IMR-90 (cell line): ENCODE measurements at regions not wholly inside any gene's neighbourhood (a gene's known extent, or its start where the extent isn't known, plus 50 kb on each side); places are given as distances from the start of the nearest gene placed in this dataset.

Source experiments
- ATAC-seq: fragments of 200-7000 bp; cut with Tn5 transposase; 2 replicates; pipeline ENCODE4 v1.9.1; 2020; ENCODE audit warnings: low read depth, mild to moderate bottlenecking, moderate library complexity
- BruUV-seq: library from RNA; stranded (reverse); fragments of 400-500 nt; replicated peaks from 2 replicates; lab custom pipeline; 2021; lab: Mats Ljungman, UMichigan
- CTCF ChIA-PET: fragments of 300-600 bp; formaldehyde crosslinking; extraction: SDS; loops from one replicate; lab custom pipeline; 2021; ENCODE audit warnings: antibody characterized with exemption; lab: Yijun Ruan, JAX
- POLR2A ChIA-PET: fragments of 300-600 bp; sonication (Branson Sonifier 250); formaldehyde crosslinking; loops from one replicate; lab custom pipeline; 2022; ENCODE audit warnings: antibody characterized with exemption; ENCODE audit not compliant: unreplicated experiment; lab: Charles Lee
- DNase-seq: peaks from one replicate; pipeline ENCODE4 v3.0.0; 2013
- H2AFZ ChIP-seq: replicated peaks from 2 replicates; pipeline ENCODE3; 2013; ENCODE audit warnings: low read length, mild to moderate bottlenecking; ENCODE audit not compliant: poor library complexity
- H2AK5ac ChIP-seq: 2 replicates; pipeline ENCODE4 v1.6.1; 2013; ENCODE audit warnings: low read depth, low read length, inconsistent platforms
- H2AK9ac ChIP-seq: replicated peaks from 2 replicates; pipeline ENCODE3; 2013; ENCODE audit warnings: mild to moderate bottlenecking, low read depth, low read length, moderate library complexity; ENCODE audit not compliant: poor library complexity
- H2BK120ac ChIP-seq: 2 replicates; pipeline ENCODE4 v1.6.1; 2013; ENCODE audit warnings: low read depth, low read length, inconsistent platforms
- H2BK15ac ChIP-seq: 3 replicates; pipeline ENCODE4 v1.6.1; 2013; ENCODE audit warnings: low read depth, low read length, inconsistent platforms
- H2BK20ac ChIP-seq: 2 replicates; pipeline ENCODE4 v1.6.1; 2013; ENCODE audit warnings: low read depth, mild to moderate bottlenecking, inconsistent platforms, low read length, moderate library complexity
- H2BK5ac ChIP-seq: 2 replicates; pipeline ENCODE4 v1.6.1; 2013; ENCODE audit warnings: mild to moderate bottlenecking, low read depth, low read length, inconsistent platforms; ENCODE audit not compliant: poor library complexity, severe bottlenecking
- H3K14ac ChIP-seq: replicated peaks from 2 replicates; pipeline ENCODE4 v1.6.1; 2013; ENCODE audit warnings: low read depth, low read length, inconsistent platforms
- H3K18ac ChIP-seq: 2 replicates; pipeline ENCODE4 v1.6.1; 2013; ENCODE audit warnings: low read depth, low read length, control low read depth
- H3K23ac ChIP-seq: 2 replicates; pipeline ENCODE4 v1.6.1; 2013; ENCODE audit warnings: low read depth, low read length, inconsistent platforms
- H3K27ac ChIP-seq: 2 replicates; pipeline ENCODE4 v1.5.1; 2013; ENCODE audit warnings: mild to moderate bottlenecking, control low read depth, low read length; ENCODE audit not compliant: insufficient read depth
- H3K27me3 ChIP-seq: 2 replicates; pipeline ENCODE4 v1.6.1; 2013; ENCODE audit warnings: low read length; ENCODE audit not compliant: control insufficient read depth, insufficient read depth
- H3K36me3 ChIP-seq: 2 replicates; pipeline ENCODE4 v1.6.1; 2013; ENCODE audit warnings: low read length, mixed read lengths; ENCODE audit not compliant: control insufficient read depth, insufficient read depth
- H3K4ac ChIP-seq: 2 replicates; pipeline ENCODE4 v1.6.1; 2013; ENCODE audit warnings: low read depth, low read length, inconsistent platforms
- H3K4me1 ChIP-seq: 2 replicates; pipeline ENCODE4 v1.6.1; 2013; ENCODE audit warnings: low read length, mixed read lengths; ENCODE audit not compliant: control insufficient read depth, insufficient read depth
- H3K4me2 ChIP-seq: 2 replicates; pipeline ENCODE4 v1.6.1; 2013; ENCODE audit warnings: low read depth, mild to moderate bottlenecking, control low read depth, low read length, moderate library complexity
- H3K4me3 ChIP-seq: 2 replicates; pipeline ENCODE4 v1.5.1; 2013; ENCODE audit warnings: low read depth, mild to moderate bottlenecking, control low read depth, low read length, moderate library complexity; ENCODE audit not compliant: insufficient read depth
- H3K56ac ChIP-seq: 2 replicates; pipeline ENCODE4 v1.6.1; 2013; ENCODE audit warnings: low read length, inconsistent platforms; ENCODE audit not compliant: insufficient read depth; ENCODE audit errors: extremely low read depth
- H3K79me1 ChIP-seq, 2 experiments: 2 replicates each; pipeline ENCODE4 v1.6.1; 2013; ENCODE audit warnings: low read length in 2 of 2, inconsistent platforms in 1 of 2, low read depth in 1 of 2
- H3K9ac ChIP-seq: 2 replicates; pipeline ENCODE4 v1.6.1; 2013; ENCODE audit warnings: low read depth, low read length, control low read depth
- H3K9me1 ChIP-seq: 2 replicates; pipeline ENCODE4 v1.6.1; 2013; ENCODE audit warnings: low read length, inconsistent platforms; ENCODE audit not compliant: insufficient read depth
- H3K9me3 ChIP-seq: 2 replicates; pipeline ENCODE4 v1.6.1; 2013; ENCODE audit warnings: low read length; ENCODE audit not compliant: control insufficient read depth, insufficient read depth
- H4K20me1 ChIP-seq: 2 replicates; pipeline ENCODE4 v1.6.1; 2013; ENCODE audit warnings: low read length, inconsistent platforms; ENCODE audit not compliant: insufficient read depth
- H4K5ac ChIP-seq: 2 replicates; pipeline ENCODE4 v1.6.1; 2013; ENCODE audit warnings: mild to moderate bottlenecking, low read depth, low read length, control low read depth
- H4K8ac ChIP-seq, 2 experiments: 2 replicates each; pipeline ENCODE4 v1.6.1; 2013; ENCODE audit warnings: low read depth in 2 of 2, low read length in 2 of 2, control low read depth in 1 of 2, inconsistent platforms in 1 of 2
- H4K91ac ChIP-seq: 2 replicates; pipeline ENCODE4 v1.6.1; 2013; ENCODE audit warnings: low read depth, low read length, inconsistent platforms; ENCODE audit not compliant: insufficient read depth
- MAFK ChIP-seq: IDR thresholded peaks from 2 replicates; pipeline ENCODE4 v1.6.1; 2012; ENCODE audit warnings: low read depth, low read length, improper control_type of control experiment
- WGBS, 2 experiments: methylation state at CpG; one replicate each; pipeline versions ENCODE4 v1.1.5 to v1.1.7; 2013; ENCODE audit warnings: missing lambda C conversion rate in 2 of 2; ENCODE audit not compliant: insufficient read length in 1 of 2; ENCODE audit errors: extremely low coverage in 2 of 2; 5-methylcytosine and 5-hydroxymethylcytosine counted together
- dilution Hi-C: fragments of 300-500 bp; cut with HindIII; formaldehyde crosslinking; loops from one replicate; pipeline ENCODE4 v1.14.3; 2018; ENCODE audit warnings: low sequenced_read_pairs; ENCODE audit not compliant: unreplicated experiment
- in situ Hi-C: fragments of 300-500 bp; cut with MboI; formaldehyde crosslinking; loops from 3 replicates; pipeline ENCODE4 v1.14.3; 2019; ENCODE audit warnings: low sequenced_read_pairs, inconsistent platforms, mixed read lengths
- intact Hi-C: fragments of 100-400 bp; cut with micrococcal nuclease; formaldehyde crosslinking; loops from 2 replicates; pipeline ENCODE4 v1.10.0; 2022
- TF ChIP-seq, protein P1 (sequence below): fragments of 150-350 bp; IDR thresholded peaks from 2 replicates; pipeline ENCODE4 v1.6.1; 2016; ENCODE audit warnings: low read depth, mild to moderate bottlenecking, low read length, moderate library complexity, borderline replicate concordance

GRCh38 chr11:10622957-10623791, 54.7 kb upstream of the LYVE1 start:
- Histone ChIP-seq H2AK9ac (peak overlapping the region; percentile 58), H3K4me3 (no peak overlapping the region), H3K9me1 (peaks cover 20% of the 10 kb centered on the region), H4K5ac (no peak overlapping the region), H3K27me3 (no peaks in the 10 kb centered on the region), H4K91ac (peak overlapping the region; percentile 29), H3K9ac (no peak overlapping the region), H3K14ac (peak overlapping the region; percentile 15; the same call in 1 of the 2 replicates), H3K4ac (peak overlapping the region; percentile 73), H3K36me3 (peaks cover 55% of the 10 kb centered on the region; the same call in 1 of the 2 replicates), H3K23ac (no peak overlapping the region), H2BK120ac (no peak overlapping the region), H2BK5ac (no peak overlapping the region), H2BK20ac (peak overlapping the region; percentile 22; the same call in 1 of the 2 replicates), H3K56ac (peak overlapping the region; percentile 19; the same call in 1 of the 2 replicates), H3K4me1 (peaks cover 6% of the 10 kb centered on the region), H2BK15ac (peak overlapping the region; percentile 26; the same call in 1 of the 3 replicates), H3K27ac (peak overlapping the region; percentile 15; the same call in 1 of the 2 replicates), H4K8ac (peak overlapping the region in 1 of 2 experiments; percentile 69; a peak in 1 of 4 replicates), H4K20me1 (no peaks in the 10 kb centered on the region), H3K9me3 (no peaks in the 10 kb centered on the region), H2AK5ac (peak overlapping the region; percentile 77), H3K79me1 (peaks cover 0 to 26% of the 10 kb centered on the region in 2 experiments; a peak in 1 of 4 replicates), H3K4me2 (no peak overlapping the region), H3K18ac (no peak overlapping the region), H2AFZ (no peak overlapping the region)
- CTCF ChIA-PET, result interaction anchor here (1.3 kb wide), 1 partner anchor 257 kb away, joined by 3 read pairs; no protein-coding TSS in a partner anchor
- intact Hi-C loops (no loop called here), dilution Hi-C loops (no loop called here), in situ Hi-C loops (no loop called here)
- DNase-seq, result no peak
- ATAC-seq, result no peak
- POLR2A ChIA-PET, result no interaction called here
- BruUV-seq, result no TSS peak
- TF ChIP-seq, protein P1, sequence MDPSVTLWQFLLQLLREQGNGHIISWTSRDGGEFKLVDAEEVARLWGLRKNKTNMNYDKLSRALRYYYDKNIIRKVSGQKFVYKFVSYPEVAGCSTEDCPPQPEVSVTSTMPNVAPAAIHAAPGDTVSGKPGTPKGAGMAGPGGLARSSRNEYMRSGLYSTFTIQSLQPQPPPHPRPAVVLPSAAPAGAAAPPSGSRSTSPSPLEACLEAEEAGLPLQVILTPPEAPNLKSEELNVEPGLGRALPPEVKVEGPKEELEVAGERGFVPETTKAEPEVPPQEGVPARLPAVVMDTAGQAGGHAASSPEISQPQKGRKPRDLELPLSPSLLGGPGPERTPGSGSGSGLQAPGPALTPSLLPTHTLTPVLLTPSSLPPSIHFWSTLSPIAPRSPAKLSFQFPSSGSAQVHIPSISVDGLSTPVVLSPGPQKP, result no peak
- peak; percentile 15; the same call in 1 of the 2 replicates for TF ChIP-seq MAFK
- 80% methylated on average over 5 of the region's 12 CpGs; no CpG with 5 or more reads in 1 of the 2 experiments for WGBS, 2 experiments
